ENCODE measurements at regions not wholly inside any gene's neighbourhood (a gene's known extent, or its start where the extent isn't known, plus 50 kb on each side); places are given as distances from the start of the nearest gene placed in this dataset.
A peak's percentile ranks its signal among the peaks of the same experiment; 100 is the strongest.

- H3K4me3 ChIP-seq (ENCODE audit: low read depth, low read length), result no peak overlapping the region
- no peak for DNase-seq (ENCODE audit: low read depth)
- no peaks in the 10 kb centered on the region for H3K27me3 ChIP-seq (ENCODE audit: control insufficient read depth, insufficient read depth, low read length)
- no peak for TF ChIP-seq CTCF (IDR thresholded peaks at IDR 0.05; ENCODE audit: insufficient read depth, low read length, poor library complexity, severe bottlenecking)
- H3K36me3 ChIP-seq (ENCODE audit: control insufficient read depth, insufficient read depth, low read length), result no peaks in the 10 kb centered on the region
Observed at GRCh38 chr4:138407329-138407728, 165.2 kb upstream of the SLC7A11 start.

GRCh38 chr4:138406876-138407275 lies 164.7 kb upstream of the SLC7A11 start:
- DNase-seq (ENCODE audit: low read depth), result no peak
- Histone ChIP-seq H3K4me3 (ENCODE audit: low read depth, low read length) (no peak overlapping the region), H3K36me3 (ENCODE audit: control insufficient read depth, insufficient read depth, low read length) (no peaks in the 10 kb centered on the region), H3K27me3 (ENCODE audit: control insufficient read depth, insufficient read depth, low read length) (no peaks in the 10 kb centered on the region)
- no peak for TF ChIP-seq CTCF (IDR thresholded peaks at IDR 0.05; ENCODE audit: insufficient read depth, low read length, poor library complexity, severe bottlenecking)

GRCh38 chr4:138405934-138406567 lies 163.9 kb upstream of the SLC7A11 start:
- TF ChIP-seq CTCF (IDR thresholded peaks at IDR 0.05; ENCODE audit: insufficient read depth, low read length, poor library complexity, severe bottlenecking), result no peak
- H3K27me3 ChIP-seq (ENCODE audit: control insufficient read depth, insufficient read depth, low read length), result no peaks in the 10 kb centered on the region
- no peaks in the 10 kb centered on the region for H3K36me3 ChIP-seq (ENCODE audit: control insufficient read depth, insufficient read depth, low read length)
- H3K4me3 ChIP-seq (ENCODE audit: low read depth, low read length), result no peak overlapping the region
- peak; percentile 18 for DNase-seq (ENCODE audit: low read depth)

GRCh38 chr4:138405466-138405891 lies 163.3 kb upstream of the SLC7A11 start:
- Histone ChIP-seq H3K27me3 (ENCODE audit: control insufficient read depth, insufficient read depth, low read length) (no peaks in the 10 kb centered on the region), H3K36me3 (ENCODE audit: control insufficient read depth, insufficient read depth, low read length) (no peaks in the 10 kb centered on the region), H3K4me3 (ENCODE audit: low read depth, low read length) (no peak overlapping the region)
- peak; percentile 34 for DNase-seq (ENCODE audit: low read depth)
- no peak for TF ChIP-seq CTCF (IDR thresholded peaks at IDR 0.05; ENCODE audit: insufficient read depth, low read length, poor library complexity, severe bottlenecking)

GRCh38 chr4:138404801-138405200 lies 162.7 kb upstream of the SLC7A11 start:
- TF ChIP-seq CTCF (IDR thresholded peaks at IDR 0.05; ENCODE audit: insufficient read depth, low read length, poor library complexity, severe bottlenecking), result no peak
- Histone ChIP-seq H3K36me3 (ENCODE audit: control insufficient read depth, insufficient read depth, low read length) (no peaks in the 10 kb centered on the region), H3K27me3 (ENCODE audit: control insufficient read depth, insufficient read depth, low read length) (no peaks in the 10 kb centered on the region), H3K4me3 (ENCODE audit: low read depth, low read length) (no peak overlapping the region)
- DNase-seq (ENCODE audit: low read depth), result no peak

- Histone ChIP-seq H3K4me3 (ENCODE audit: low read depth, low read length) (no peak overlapping the region), H3K27me3 (ENCODE audit: control insufficient read depth, insufficient read depth, low read length) (no peaks in the 10 kb centered on the region), H3K36me3 (ENCODE audit: control insufficient read depth, insufficient read depth, low read length) (no peaks in the 10 kb centered on the region)
- TF ChIP-seq CTCF (IDR thresholded peaks at IDR 0.05; ENCODE audit: insufficient read depth, low read length, poor library complexity, severe bottlenecking), result no peak
- DNase-seq (ENCODE audit: low read depth), result no peak
Observed at GRCh38 chr4:138404251-138404650, 162.1 kb upstream of the SLC7A11 start.
